ENCODE measurements at regions not wholly inside any gene's neighbourhood (a gene's known extent, or its start where the extent isn't known, plus 50 kb on each side); places are given as distances from the start of the nearest gene placed in this dataset.

DNA sequence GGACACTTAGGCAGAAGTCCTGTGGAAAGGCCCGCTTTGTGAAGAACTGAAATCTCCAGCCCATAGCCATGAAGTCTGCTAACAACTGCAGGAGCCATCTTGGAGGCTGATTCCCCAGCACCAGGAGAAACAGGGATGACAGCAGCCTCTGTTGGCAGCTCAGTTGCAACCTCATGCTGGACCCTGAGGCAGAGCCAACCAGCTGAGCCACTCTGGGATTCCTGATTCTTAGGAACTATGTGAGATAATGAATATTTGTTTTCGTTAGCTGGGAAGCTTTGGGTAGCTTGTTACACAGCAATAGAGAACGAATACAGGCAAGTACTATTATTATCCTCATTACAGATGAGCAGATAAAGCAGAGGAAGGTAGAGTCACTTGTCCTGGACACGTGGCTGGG, 210.5 kb upstream of the ANKH start:
- TF ChIP-seq POLR2A (IDR thresholded peaks at IDR 0.05; ENCODE audit: low read length), result no peak
- no peak for TF ChIP-seq GATA1 (IDR thresholded peaks at IDR 0.05; ENCODE audit: low read depth, low read length)
